ENCODE measurements at regions not wholly inside any gene's neighbourhood (a gene's known extent, or its start where the extent isn't known, plus 50 kb on each side); places are given as distances from the start of the nearest gene placed in this dataset.

DNA sequence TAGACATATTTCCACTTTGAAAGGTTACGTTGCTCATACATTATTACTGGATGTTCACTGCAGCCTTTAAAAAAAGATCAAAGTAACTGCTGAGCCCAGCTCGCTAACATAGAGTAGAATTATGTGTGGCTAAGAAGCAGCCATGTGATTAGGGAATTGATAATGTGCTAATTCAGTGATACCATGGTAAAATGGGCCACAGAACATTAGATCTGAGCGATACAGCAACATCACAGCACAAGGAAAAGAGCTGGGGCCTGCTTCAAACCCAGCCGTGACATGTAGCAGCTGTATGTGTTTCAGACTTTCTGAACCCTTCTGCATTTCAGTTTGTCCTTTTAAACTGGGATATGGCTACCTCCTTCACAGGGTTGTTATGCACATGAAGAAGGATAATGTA, 92.3 kb upstream of the LMNTD1 start:
- intact Hi-C loops (cut with DNase I), result no loop called here
- no peaks in the 10 kb centered on the region for H3K36me3 ChIP-seq
- TF ChIP-seq POLR2A (IDR thresholded peaks at IDR 0.05), result no peak
- TF ChIP-seq, protein P1, sequence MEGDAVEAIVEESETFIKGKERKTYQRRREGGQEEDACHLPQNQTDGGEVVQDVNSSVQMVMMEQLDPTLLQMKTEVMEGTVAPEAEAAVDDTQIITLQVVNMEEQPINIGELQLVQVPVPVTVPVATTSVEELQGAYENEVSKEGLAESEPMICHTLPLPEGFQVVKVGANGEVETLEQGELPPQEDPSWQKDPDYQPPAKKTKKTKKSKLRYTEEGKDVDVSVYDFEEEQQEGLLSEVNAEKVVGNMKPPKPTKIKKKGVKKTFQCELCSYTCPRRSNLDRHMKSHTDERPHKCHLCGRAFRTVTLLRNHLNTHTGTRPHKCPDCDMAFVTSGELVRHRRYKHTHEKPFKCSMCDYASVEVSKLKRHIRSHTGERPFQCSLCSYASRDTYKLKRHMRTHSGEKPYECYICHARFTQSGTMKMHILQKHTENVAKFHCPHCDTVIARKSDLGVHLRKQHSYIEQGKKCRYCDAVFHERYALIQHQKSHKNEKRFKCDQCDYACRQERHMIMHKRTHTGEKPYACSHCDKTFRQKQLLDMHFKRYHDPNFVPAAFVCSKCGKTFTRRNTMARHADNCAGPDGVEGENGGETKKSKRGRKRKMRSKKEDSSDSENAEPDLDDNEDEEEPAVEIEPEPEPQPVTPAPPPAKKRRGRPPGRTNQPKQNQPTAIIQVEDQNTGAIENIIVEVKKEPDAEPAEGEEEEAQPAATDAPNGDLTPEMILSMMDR (IDR thresholded peaks at IDR 0.05), result no peak
- no peak overlapping the region for H3K27ac ChIP-seq
- peaks cover 0 to 10% (median 4%) of the 10 kb centered on the region in 3 donors for H3K4me1 ChIP-seq
- H3K27me3 ChIP-seq, result no peaks in the 10 kb centered on the region
- H3K4me3 ChIP-seq, result no peak overlapping the region
- DNase-seq, result no peak
- no peaks in the 10 kb centered on the region for H3K9me3 ChIP-seq
- WGBS, 2 donors, result 72 to 83% methylated on average over 3 to 4 of the region's 4 CpGs

DNA sequence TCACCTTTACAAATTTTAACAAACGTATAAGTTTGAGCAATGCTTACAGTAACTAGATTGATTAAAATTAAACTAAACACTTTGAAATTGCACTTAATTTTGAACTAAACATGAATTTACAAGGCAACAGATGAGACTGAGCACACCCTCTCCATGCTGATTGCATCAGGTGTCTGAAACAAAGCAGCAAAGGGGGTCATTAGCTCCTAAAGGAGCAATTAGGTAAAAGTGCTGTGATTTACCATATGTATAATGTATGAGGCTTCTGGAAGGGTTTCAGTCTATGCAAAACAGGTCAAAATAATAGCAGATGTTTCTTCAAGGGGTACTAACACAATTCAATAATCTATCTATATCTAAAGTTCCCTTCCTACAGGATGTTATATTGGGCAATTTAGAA, 98.8 kb upstream of the LMNTD1 start:
- no peak for DNase-seq
- Histone ChIP-seq H3K4me1 (peaks cover 0 to 24% (median 4%) of the 10 kb centered on the region in 3 donors), H3K9me3 (no peaks in the 10 kb centered on the region), H3K36me3 (no peaks in the 10 kb centered on the region), H3K27me3 (no peaks in the 10 kb centered on the region), H3K4me3 (no peak overlapping the region), H3K27ac (no peak overlapping the region)
- intact Hi-C loops (cut with DNase I), result no loop called here
- WGBS, 2 donors, result 82 to 83% methylated on average over 1 of the region's 1 CpG
- no peak for TF ChIP-seq POLR2A (IDR thresholded peaks at IDR 0.05)
- TF ChIP-seq, protein P1 (IDR thresholded peaks at IDR 0.05), result no peak

DNA sequence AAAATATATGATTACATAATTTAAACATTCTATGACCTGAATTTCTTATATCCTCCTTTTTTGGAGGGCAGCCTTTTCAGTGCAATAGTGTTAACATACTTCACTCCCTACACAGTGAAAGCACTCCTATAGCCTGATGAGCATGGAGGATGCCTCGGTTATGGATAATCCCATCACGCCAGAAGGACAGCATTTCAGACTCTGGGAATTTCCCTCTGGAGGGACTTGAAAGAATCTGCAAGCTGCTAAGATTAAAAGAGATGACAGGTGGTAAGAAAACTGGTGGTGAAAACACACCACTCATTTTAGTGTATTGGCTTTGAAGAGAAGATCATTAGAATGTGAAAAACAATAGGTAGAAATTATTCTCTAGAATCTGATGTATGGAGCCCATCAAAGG, 99.3 kb upstream of the LMNTD1 start:
- WGBS, 2 donors, result 45 to 57% methylated on average over 2 of the region's 2 CpGs
- DNase-seq, result no peak
- H3K27me3 ChIP-seq, result no peaks in the 10 kb centered on the region
- intact Hi-C loops (cut with DNase I), result no loop called here
- H3K9me3 ChIP-seq, result no peaks in the 10 kb centered on the region
- no peak overlapping the region for H3K27ac ChIP-seq
- H3K4me3 ChIP-seq, result no peak overlapping the region
- TF ChIP-seq, protein P1 (IDR thresholded peaks at IDR 0.05), result no peak
- TF ChIP-seq POLR2A (IDR thresholded peaks at IDR 0.05), result no peak
- H3K36me3 ChIP-seq, result no peaks in the 10 kb centered on the region
- H3K4me1 ChIP-seq, result peaks cover 0 to 24% (median 4%) of the 10 kb centered on the region in 3 donors

DNA sequence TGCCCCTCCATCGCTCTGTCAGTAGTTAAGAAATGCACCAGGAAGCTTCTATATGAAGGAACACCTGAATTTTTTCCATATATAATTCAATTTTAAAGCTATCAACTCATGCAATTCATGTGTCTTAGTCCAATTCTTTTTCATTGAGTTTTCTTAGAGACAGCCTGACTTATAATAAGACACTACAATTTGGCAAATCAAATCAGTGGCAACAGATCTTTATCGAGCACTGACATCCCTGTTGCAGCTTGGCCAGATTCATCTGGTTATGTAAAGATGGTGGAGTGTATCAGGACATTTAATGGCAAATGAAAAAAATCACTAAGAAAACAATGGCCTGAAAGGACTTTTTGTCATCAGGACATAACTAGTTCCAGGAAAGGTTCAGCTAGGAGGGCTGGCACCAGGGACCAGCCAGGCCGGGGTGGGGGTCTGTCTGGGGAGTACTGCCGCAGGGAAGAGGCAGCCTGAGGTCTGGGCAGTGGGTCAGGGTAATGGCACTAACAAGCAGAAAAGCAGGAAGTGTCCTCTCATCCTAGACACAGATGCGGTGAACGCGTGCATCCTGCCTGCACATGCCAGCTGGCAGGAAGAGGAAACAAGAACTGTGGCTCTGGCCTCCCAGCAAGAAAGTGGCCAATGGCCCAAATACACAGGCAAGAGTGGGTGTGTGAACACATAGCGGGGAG, 100.5 kb upstream of the LMNTD1 start:
- Histone ChIP-seq H3K9me3 (no peaks in the 10 kb centered on the region), H3K4me1 (peaks cover 0 to 17% (median 0%) of the 10 kb centered on the region in 3 donors), H3K36me3 (no peaks in the 10 kb centered on the region), H3K27ac (no peak overlapping the region), H3K27me3 (no peaks in the 10 kb centered on the region), H3K4me3 (no peak overlapping the region)
- intact Hi-C loops (cut with DNase I), result no loop called here
- TF ChIP-seq, protein P1 (IDR thresholded peaks at IDR 0.05), result no peak
- TF ChIP-seq POLR2A (IDR thresholded peaks at IDR 0.05), result no peak
- WGBS, 2 donors, result 48 to 78% methylated on average over 8 of the region's 8 CpGs
- DNase-seq, result no peak

DNA sequence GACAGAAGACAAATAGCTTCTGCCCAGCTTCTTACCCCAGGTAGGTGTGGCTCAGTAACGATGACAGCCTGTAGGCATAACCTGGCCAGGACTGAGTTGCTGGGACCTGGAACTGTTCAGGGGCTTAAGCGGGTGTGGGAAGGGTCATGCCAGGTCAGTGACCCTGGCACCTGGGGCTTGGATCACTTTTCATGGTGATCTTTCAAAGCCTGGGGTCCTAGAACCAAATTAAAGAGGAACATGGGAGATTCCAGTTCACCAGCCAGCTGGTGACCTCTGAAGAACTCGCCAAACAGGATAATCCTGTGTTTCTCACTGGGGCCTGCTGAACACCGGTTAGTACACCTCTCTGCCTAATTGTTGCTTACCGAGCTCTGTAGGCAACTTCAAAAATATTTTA, 102.6 kb upstream of the LMNTD1 start:
- no peak for TF ChIP-seq POLR2A (IDR thresholded peaks at IDR 0.05)
- TF ChIP-seq, protein P1 (IDR thresholded peaks at IDR 0.05), result no peak
- H3K9me3 ChIP-seq, result no peaks in the 10 kb centered on the region
- H3K36me3 ChIP-seq, result no peaks in the 10 kb centered on the region
- H3K4me3 ChIP-seq, result no peak overlapping the region
- 45 to 61% methylated on average over 4 to 5 of the region's 5 CpGs for WGBS, 2 donors
- H3K4me1 ChIP-seq, result peaks cover 0 to 14% (median 0%) of the 10 kb centered on the region in 3 donors
- no peak overlapping the region for H3K27ac ChIP-seq
- intact Hi-C loops (cut with DNase I), result no loop called here
- no peak for DNase-seq
- no peaks in the 10 kb centered on the region for H3K27me3 ChIP-seq

Data from esophagus squamous epithelium (tissue), 5 donors.